OCI-LY1 (cell line): ENCODE measurements at regions not wholly inside any gene's neighbourhood (a gene's known extent, or its start where the extent isn't known, plus 50 kb on each side); places are given as distances from the start of the nearest gene placed in this dataset.

Source experiments
- H2AFZ ChIP-seq: fragments of 200-600 bp; sonication (generic), shearing (Covaris generic); 2 replicates; pipeline ENCODE4 v1.6.0; 2014; ENCODE audit warnings: antibody characterized with exemption, mild to moderate bottlenecking, low read length
- H3F3A ChIP-seq: fragments of 200-600 bp; sonication (generic), shearing (Covaris generic); 2 replicates; pipeline ENCODE4 v1.6.0; 2014; ENCODE audit warnings: mild to moderate bottlenecking, antibody characterized with exemption, low read length, moderate library complexity; ENCODE audit not compliant: insufficient read depth
- H3K27ac ChIP-seq: fragments of 200-600 bp; sonication (generic); 2 replicates; pipeline ENCODE4 v1.5.1; 2014; ENCODE audit warnings: low read length, mixed run types, mild to moderate bottlenecking, low read depth; ENCODE audit not compliant: poor library complexity, severe bottlenecking
- H3K27me3 ChIP-seq: fragments of 200-600 bp; sonication (generic); 2 replicates; pipeline ENCODE4 v1.6.0; 2014; ENCODE audit warnings: antibody characterized with exemption, mild to moderate bottlenecking, low read length, moderate library complexity; ENCODE audit not compliant: insufficient read depth
- H3K36me3 ChIP-seq: fragments of 200-600 bp; sonication (generic); 2 replicates; pipeline ENCODE4 v1.6.1; 2014; ENCODE audit warnings: mild to moderate bottlenecking, antibody characterized with exemption, low read length, moderate library complexity, mixed read lengths; ENCODE audit not compliant: insufficient read depth
- H3K4me1 ChIP-seq: fragments of 200-600 bp; sonication (generic); 2 replicates; pipeline ENCODE4 v1.5.1; 2014; ENCODE audit warnings: mild to moderate bottlenecking, low read length, moderate library complexity; ENCODE audit not compliant: insufficient read depth, severe bottlenecking
- H3K4me2 ChIP-seq: fragments of 200-600 bp; sonication (generic), shearing (Covaris generic); 2 replicates; pipeline ENCODE4 v1.6.1; 2014; ENCODE audit warnings: low read length
- H3K4me3 ChIP-seq: fragments of 200-600 bp; sonication (generic); 2 replicates; pipeline ENCODE4 v1.5.1; 2014; ENCODE audit warnings: low read length, low read depth, mild to moderate bottlenecking, mixed read lengths; ENCODE audit not compliant: poor library complexity, severe bottlenecking
- H3K79me2 ChIP-seq: fragments of 200-600 bp; shearing (Covaris generic); 2 replicates; pipeline ENCODE4 v1.6.1; 2016; ENCODE audit warnings: mixed run types, low read length, mixed read lengths; ENCODE audit not compliant: insufficient read depth
- H3K9ac ChIP-seq: fragments of 200-600 bp; sonication (generic), shearing (Covaris generic); 2 replicates; pipeline ENCODE4 v1.6.1; 2014; ENCODE audit warnings: mild to moderate bottlenecking, low read length, mixed read lengths
- H3K9me2 ChIP-seq: fragments of 200-600 bp; sonication (generic), shearing (Covaris generic); 2 replicates; pipeline ENCODE4 v1.6.1; 2014; ENCODE audit warnings: low read depth, mild to moderate bottlenecking, low read length, mixed read lengths
- H3K9me3 ChIP-seq: fragments of 200-600 bp; shearing (Covaris generic); 2 replicates; pipeline ENCODE4 v1.6.1; 2014; ENCODE audit warnings: low read length, mixed read lengths
- H4K20me1 ChIP-seq: fragments of 200-600 bp; sonication (generic), shearing (Covaris generic); 2 replicates; pipeline ENCODE4 v1.6.0; 2016; ENCODE audit warnings: mild to moderate bottlenecking, low read length; ENCODE audit not compliant: insufficient read depth
- CTCF ChIP-seq: fragments of 200-600 bp; sonication (generic), shearing (Covaris generic); IDR thresholded peaks from 2 replicates; pipeline ENCODE4 v1.5.1; 2017; ENCODE audit warnings: mild to moderate bottlenecking, antibody characterized with exemption, low read length, moderate library complexity, mixed read lengths
- EZH2 ChIP-seq: fragments of 200-600 bp; sonication (generic), shearing (Covaris generic); IDR thresholded peaks from 2 replicates; pipeline ENCODE4 v1.8.0; 2017; ENCODE audit warnings: borderline replicate concordance, mixed run types, mild to moderate bottlenecking, antibody characterized with exemption, low read length, moderate library complexity, mixed read lengths

DNA sequence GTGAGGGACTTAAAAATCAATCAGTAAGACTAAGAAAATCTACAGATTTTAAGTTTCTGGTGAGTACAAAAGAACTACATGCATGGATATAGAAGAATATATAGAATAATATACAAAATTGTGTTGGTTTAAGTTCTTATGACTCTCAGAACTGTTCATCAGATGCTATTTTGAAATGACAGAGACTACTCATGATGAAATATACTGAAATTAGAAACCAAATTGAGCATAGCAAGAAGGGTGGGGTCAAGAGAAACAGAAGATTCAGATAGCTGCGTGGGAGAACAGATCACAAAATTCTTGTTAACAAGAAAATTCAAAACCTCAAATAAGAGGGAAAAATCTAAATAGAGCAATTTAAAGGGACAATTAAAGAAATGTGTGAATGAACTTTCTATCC is 2125.3 kb upstream of the RAG2 start:
- no peaks in the 10 kb centered on the region for H3K4me1 ChIP-seq

DNA sequence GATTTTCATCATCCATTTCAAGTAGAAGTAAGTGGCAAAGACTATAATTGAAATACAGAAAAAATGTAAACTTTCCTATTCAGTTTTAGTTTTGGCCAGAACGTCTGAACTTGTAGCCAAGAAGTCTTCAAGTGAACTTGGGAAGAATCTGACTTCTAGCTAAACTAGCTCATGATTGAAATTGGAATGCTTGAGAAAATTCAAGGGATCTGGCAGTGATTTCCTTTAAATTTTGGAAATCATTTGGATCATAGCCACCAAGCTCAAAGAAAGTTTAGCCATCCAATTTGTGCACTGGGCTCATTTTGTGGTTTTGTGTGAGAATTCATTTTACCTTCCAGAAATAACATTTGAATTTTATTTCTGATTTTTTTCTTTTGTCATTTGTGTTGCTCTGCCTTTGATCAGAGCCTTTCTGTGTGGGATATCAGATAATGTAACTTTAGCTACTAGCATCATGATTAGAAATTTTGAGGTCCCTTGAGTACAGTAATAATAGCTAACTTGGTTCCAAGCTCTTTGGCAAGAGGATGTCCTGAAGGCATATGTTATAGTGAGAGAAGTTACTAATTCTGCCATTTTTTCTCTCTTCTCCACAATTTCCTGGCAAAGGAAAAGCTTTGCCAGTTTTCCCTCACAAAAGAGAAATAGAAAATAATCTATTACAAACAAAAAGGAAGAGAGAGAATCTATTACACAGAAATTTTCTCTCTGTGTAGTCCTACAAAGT is 2123.7 kb upstream of the RAG2 start:
- TF ChIP-seq EZH2 = no peak
- no peak for TF ChIP-seq CTCF
- H3K9me2 ChIP-seq = no peaks in the 10 kb centered on the region
- H3F3A ChIP-seq = no peaks in the 10 kb centered on the region
- no peak overlapping the region for H2AFZ ChIP-seq
- H3K27me3 ChIP-seq = no peaks in the 10 kb centered on the region
- no peak overlapping the region for H3K4me3 ChIP-seq
- no peak overlapping the region for H3K9ac ChIP-seq
- H3K36me3 ChIP-seq = no peaks in the 10 kb centered on the region
- H3K4me1 ChIP-seq = no peaks in the 10 kb centered on the region
- H3K79me2 ChIP-seq = no peaks in the 10 kb centered on the region
- H3K9me3 ChIP-seq = no peaks in the 10 kb centered on the region
- H3K4me2 ChIP-seq = no peak overlapping the region
- no peak overlapping the region for H3K27ac ChIP-seq
- H4K20me1 ChIP-seq = no peaks in the 10 kb centered on the region

More for the DNA sequence above, 2125.3 kb upstream of the RAG2 start:
- Histone ChIP-seq H3K36me3 (no peaks in the 10 kb centered on the region), H3K9ac (no peak overlapping the region), H3K27me3 (no peaks in the 10 kb centered on the region), H3K4me3 (no peak overlapping the region), H3F3A (no peaks in the 10 kb centered on the region), H2AFZ (no peak overlapping the region), H3K79me2 (no peaks in the 10 kb centered on the region), H3K4me2 (no peak overlapping the region), H3K27ac (no peak overlapping the region), H3K9me3 (no peaks in the 10 kb centered on the region), H4K20me1 (no peaks in the 10 kb centered on the region), H3K9me2 (no peaks in the 10 kb centered on the region)
- TF ChIP-seq CTCF (no peak), EZH2 (no peak)

- Histone ChIP-seq H3K4me1 (no peaks in the 10 kb centered on the region), H3K36me3 (no peaks in the 10 kb centered on the region), H3K27ac (no peak overlapping the region), H3F3A (no peaks in the 10 kb centered on the region), H3K9me3 (no peaks in the 10 kb centered on the region), H3K4me2 (no peak overlapping the region), H3K4me3 (no peak overlapping the region), H3K9ac (no peak overlapping the region), H2AFZ (no peak overlapping the region), H3K79me2 (no peaks in the 10 kb centered on the region), H3K27me3 (no peaks in the 10 kb centered on the region), H3K9me2 (no peaks in the 10 kb centered on the region), H4K20me1 (no peaks in the 10 kb centered on the region)
- no peak for TF ChIP-seq CTCF
- TF ChIP-seq EZH2 = no peak
Measured at GRCh38 chr11:38718659-38719058, 2120.6 kb upstream of the RAG2 start.
